GM19328 (cell line): ENCODE measurements at regions not wholly inside any gene's neighbourhood (a gene's known extent, or its start where the extent isn't known, plus 50 kb on each side); places are given as distances from the start of the nearest gene placed in this dataset.

Source experiments
- ATAC-seq: cut with Tn5 transposase; IDR thresholded peaks from one replicate; pipeline ENCODE4 v1.9.1; 2021; ENCODE audit warnings: mild to moderate bottlenecking, moderate library complexity; ENCODE audit not compliant: unreplicated experiment

DNA sequence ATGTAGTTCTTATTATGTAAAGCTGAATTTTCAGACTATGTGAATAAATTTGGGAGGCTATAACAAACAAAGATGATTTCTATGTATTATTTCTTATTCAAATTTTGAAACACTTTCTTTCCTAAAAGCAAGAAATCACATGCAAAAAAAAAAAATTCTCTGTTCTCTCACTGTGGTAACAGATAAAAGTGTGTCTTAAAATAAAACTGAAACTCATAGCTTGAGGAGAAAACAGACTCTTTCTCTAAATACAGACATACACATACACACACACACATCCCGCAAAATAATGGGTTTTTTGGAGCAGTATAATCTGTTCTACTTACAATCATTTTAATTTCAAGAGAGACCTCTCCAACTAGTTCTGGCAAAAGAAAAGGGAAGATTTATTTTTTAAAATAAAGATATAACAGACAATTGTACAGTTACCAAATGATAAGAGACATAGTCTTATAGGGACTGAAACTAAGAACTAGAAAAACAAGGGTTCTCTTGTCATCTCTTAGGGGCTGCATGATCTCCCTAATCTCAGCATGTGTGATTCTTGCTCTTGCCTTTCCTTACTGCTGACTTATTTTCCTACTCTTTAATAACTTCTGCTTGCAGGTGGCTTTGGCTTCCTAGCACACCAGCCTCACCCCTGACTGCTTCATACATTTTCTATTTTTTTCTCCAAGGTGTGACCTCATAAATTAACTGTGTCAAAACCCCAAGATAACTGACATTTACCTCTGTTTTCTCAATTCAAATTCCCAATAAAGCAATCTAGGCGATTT lies 483.5 kb upstream of the POT1 start:
- ATAC-seq = no peak

DNA sequence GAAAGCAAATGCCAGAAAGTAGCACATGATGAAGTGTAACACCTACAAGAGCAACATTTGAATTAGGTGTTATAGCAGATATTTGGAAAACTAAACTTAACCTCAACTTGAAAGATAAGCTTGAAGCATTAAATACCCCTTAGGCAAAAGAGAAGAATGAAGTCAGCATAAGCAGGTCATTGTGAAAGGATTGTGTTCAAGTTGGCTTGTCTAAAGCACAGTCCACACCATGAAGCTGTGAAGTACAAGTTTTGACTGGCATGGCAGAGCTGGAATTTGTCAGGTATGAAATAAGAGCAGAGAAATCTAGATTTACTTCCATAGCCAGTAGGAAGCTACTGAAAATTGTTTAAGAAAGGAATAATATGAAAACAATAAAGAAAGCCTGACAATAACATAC lies 480.3 kb upstream of the POT1 start:
- no peak for ATAC-seq

DNA sequence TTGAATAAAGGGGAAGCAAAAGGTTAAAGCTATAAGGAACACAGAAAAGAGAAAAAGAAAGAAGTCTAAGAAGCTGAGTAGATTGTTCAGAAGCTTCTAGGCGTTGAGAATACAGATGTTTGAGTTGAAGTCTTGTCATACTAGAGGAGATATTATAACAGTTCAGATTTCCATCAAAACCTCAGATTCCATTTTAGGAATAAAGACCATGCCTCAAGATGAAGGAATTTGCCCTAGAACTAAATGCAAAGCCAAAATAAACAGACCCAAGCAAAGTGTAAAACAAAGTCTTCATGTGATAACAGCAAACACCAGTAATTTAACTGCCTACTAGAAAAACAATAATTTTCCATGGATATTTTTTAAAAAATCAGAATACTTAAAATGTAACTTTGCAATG lies 476.5 kb upstream of the POT1 start:
- ATAC-seq = no peak

DNA sequence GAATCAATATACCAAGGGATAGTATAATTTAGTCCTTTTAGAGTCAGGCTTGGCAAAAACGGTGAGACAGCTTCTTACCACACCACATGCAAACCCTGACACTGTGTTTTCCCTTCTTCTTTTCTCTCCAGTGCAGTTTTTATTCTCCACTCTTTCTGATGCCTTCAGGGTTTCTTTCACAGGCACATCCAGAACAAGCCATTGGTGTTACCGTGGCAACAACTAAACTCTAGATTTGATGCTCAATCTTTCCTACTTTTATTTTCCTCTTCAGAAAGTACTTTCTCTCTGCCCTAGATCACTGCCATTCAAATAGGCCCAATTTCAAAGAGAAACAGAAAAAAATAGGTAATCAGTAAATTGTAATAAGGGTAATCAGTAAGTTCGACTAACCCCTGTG lies 469.8 kb upstream of the POT1 start:
- ATAC-seq = no peak

DNA sequence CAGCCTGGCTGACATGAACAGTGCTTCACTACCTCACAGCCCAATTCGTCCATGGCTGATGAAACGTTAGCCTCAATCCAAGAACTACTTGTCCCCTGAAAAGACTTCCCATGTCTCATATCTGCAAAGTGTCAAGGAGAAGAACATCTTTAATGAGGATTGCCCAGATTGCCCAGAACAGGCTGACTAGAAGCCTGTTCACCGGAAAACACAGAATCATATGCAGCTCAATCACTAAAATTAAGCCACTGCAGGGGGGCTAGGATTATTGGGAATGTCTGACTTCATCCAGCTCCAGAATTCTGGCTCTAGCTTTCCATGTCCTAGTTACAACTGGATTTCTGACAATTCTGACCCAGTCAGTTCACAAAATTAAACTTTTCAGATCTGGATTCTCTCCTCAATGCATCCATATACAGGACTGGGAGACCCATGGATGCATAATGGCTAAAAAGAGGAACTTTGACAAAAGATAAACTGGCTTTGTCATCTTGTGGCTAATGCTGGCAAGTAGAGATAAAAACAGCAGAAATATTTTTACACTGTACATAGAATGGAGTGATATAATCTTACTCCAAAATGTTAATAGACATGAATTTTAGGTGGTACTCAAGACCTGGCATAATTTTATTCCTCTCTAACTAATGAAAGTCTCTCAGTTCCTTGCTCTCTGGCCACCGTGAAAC lies 467.0 kb upstream of the POT1 start:
- ATAC-seq = no peak

DNA sequence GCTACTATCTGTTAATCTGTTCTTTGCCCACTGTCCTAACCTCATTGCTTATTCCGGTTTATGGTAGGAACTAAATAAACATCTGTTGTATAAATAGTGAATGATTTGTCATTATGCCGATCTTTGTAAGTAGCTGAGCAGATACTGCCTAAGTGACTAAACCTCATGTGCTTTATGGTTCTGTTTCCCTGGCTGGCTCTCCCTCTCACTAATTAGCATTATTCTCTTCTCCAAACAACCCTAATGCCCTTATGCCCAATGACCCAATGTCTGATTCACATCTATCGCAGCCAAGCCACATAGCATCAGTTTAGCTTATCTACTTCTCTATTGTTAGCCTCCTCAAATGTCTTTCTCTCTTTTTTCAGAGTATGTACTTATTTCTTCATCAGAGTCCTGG lies 462.3 kb upstream of the POT1 start:
- no peak for ATAC-seq

DNA sequence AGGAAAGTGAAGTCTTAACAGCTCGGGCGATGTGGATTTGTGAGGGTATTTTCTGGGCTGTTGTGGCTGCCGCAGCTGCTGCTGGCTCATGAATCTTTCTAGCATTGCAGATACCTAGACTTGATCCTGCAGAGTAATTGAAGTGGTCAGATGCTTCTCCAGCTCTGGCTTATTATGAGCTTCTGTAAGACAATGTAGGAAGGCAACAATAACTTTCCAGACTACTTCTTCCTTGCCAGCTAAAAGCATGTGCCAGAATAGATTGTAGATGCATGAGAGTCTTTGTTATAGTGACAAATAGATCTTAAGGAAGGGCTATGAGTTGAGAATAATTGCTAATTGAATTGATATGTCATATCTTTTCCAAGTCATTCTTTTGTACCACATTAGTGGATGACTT lies 461.4 kb upstream of the POT1 start:
- no peak for ATAC-seq

DNA sequence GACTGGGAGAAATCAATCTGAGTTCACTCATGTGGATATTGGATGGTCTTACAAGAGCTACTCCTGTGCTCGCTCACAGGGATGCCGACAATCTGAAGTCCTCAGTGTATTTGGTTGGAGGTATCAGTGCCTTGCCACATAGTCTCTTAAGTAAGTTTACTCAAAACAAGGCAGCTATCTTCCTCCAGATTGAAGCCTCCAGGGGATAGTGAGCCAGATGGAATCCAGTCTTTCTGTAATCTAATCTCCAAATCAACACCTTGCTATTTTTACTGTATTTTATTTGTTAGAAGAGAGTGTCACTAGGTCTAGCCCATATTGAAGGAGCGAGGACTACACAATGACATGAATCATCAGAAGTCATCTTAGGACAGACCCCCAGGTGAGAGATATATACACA lies 456.6 kb upstream of the POT1 start:
- no peak for ATAC-seq

DNA sequence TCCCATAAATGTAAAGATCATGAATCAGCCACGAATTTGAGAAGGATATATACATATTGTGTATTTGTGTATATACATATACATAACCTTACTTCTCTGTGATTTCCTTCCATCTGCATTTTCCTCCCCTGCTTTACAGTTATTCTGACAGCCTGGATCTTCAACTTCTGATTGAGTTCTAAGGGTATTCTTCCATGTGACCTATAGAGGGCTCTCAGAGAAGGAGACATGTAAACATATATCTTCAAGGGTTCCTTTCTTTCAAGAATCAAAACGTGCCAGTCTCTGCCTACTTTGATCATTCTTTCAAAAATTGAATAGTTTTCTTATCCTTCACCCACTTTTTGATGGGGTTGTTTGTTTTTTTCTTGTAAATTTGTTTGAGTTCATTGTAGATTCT lies 453.7 kb upstream of the POT1 start:
- ATAC-seq = no peak

DNA sequence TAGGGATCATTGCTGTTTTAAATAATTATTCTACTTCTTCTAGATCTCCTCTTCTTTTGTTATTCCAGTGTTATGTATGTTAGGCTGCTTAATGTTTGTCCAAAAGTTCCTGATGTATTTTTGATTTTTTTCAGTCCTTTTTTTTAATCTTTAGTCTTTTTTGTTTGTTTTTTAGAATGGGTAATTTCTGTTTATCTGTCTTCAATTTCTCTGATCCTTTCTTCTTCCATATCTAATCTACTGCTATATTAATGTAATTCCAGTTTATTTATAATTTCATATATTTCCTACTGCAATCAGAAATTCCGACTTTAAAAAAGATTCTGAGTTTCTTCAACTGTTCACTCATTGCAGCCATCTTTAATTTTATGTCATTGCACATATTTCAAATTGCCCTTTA lies 452.8 kb upstream of the POT1 start:
- ATAC-seq = no peak

DNA sequence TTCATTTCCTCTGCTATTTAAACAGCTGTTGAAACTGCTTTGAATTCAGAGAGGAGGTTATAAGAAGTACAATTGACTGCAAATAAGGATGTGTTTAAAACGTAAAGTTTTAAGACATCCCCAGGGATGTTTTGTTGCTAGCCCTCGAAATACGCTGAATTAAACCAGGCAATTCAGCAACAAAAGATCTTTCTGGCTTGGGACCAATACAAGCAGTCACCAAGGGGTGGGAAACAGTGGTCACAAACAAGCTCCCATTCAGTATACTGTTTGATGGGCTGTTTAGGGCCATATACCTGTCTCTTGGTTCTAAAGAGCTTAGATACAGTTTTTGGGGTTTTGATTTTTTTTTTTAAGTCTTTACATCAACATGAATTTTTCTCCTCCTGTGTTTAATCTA lies 446.3 kb upstream of the POT1 start:
- no peak for ATAC-seq

DNA sequence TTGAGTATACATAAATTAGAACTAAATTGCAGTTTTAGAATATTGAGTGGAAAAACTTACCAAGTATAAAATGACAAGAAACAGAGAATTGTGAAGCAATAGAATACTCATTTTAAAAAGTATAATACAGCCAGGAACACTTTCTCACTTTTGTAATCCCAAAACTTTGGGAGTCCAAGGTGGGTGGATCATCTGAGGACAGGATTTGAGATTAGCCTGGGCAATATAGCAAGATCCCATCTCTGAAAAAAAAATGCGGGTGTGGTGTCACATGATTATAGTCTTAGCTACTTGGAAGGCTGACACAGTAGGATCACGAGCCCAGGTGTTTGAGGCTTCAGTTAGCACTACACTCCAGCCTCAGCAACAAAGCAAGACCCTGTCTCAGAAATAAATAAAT lies 440.9 kb upstream of the POT1 start:
- no peak for ATAC-seq

DNA sequence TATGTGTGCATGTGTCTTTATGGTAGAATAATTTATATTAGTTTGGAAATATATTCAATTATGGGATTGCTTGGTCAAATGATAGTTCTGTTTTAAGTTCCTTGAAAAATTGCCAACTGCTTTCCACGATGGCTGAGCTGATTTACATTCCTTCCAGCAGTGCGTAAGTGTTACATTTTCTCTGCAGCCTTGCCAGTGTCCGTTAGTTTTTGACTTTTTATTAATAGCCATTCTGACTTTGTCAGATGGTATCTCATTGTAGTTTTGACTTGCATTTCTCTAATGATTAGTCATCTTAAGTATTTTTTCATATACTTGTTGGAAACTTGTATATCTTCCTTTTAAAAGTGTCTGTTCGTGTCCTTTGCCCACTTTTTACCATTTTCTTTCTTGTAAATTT lies 434.2 kb upstream of the POT1 start:
- no peak for ATAC-seq

DNA sequence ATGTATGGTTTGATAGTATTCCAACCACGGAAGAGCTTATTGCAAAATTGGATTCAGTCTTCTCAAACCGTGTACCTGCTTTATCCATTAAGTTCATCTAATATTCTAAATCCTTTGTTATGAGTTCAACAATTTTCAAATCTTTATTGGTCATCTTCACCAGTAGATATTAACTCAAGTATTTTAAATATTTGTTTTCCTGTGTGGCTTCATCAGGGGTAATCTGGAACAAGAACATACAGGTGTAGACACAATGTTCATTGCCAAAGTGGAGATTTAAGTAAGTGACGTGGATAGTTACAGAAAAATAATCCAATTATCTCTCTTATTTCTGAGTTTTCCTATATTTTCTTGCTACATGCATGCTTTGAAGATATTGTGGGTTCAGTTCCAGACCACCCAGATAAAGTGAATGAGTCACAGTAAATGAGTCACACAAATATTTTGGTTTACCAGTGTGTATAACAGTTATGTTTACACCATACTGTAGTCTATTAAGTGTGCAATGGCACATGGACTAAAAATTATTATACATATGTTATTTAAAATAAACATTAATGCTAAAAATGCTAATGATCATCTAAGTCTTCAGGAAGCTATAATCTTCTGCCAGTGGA lies 429.0 kb upstream of the POT1 start:
- ATAC-seq = no peak

DNA sequence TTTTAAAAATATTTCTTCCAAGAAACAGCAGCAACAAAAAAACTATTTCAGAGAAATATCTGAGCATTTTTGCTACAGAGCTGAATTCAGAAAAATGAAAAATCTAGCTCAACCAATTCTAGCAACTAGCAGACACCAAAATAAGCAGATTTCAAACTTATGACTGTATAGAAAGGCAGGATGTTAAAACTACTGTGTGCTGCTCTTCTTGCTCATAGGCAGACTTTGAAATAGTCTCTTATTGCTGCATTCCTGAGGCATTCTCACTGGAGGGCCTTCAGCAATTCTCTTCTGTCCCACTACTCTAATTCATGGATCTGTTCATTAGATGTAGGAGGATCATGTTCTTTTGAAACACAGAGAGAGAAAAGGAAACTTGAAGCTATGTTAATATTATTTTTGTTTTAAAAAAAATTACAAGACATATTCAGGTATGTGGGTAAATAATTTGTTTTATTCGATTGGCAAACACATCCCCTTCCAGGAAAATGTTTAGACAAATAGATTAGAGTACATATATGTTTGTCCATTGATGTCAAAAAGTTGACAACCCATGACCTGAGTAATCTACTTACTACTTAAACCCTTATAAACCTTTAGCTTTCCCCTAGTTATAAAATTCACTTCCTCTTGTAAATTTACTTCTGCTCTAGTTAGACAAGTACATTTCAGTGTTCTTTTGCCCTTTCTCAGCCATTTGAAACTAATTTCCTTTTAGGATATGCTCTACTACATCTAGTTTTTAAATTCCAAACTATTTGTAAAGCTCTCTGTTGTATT lies 428.2 kb upstream of the POT1 start:
- no peak for ATAC-seq

DNA sequence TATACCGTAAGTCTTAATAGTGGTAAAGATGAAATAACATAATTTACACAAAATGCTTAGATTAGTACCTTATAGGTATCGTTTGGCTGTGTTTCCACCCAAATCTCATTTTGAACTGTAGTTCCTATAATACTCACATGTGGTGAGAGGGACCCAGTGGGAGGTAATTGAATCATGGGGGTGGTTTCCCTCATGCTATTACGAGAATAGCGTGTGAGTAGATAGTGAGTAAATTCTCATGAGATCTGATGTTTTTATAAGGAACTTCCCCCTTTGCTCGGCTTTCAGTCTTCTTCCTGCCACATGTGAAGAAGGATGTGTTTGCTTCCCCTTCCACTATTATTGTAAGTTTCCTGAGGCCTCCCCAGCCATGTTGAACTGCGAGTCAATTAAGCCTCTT lies 426.3 kb upstream of the POT1 start:
- no peak for ATAC-seq

DNA sequence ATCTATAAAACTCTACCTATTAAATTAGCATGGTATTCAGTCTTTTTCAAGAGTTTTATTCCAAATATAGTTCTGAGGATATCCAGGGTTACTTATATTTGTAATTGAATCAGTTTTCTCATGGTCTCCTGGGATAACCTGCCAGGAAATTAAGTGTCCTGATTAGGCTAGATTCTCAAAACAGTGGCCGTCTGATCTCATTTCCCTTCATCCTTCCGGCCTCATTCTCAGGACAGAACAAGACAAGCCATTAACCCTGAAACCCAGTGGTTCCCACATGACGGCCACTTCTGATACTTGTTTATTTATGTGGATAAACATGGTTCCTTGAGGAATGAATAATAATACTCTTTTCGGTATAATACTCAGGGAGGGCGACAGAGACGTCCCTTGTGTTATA lies 417.6 kb upstream of the POT1 start:
- ATAC-seq = no peak

DNA sequence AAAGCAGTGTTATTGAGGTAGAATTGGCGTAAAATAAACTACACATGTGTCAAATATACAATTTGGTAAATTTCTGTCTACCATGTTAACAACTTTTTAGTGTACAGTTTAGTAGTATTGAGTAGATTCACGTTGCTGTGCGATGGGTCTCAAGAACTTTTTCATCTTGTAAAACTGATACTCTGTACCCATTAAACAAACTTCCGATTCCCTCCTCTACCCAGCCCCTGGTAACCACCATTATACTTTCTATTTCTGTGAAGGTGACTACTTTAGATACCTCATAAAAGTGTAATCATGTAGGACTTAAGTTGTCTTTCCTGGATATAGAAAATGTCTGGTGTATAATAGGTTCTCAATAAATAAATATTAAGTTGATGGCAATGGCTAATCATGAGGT lies 408.5 kb upstream of the POT1 start:
- ATAC-seq = no peak

DNA sequence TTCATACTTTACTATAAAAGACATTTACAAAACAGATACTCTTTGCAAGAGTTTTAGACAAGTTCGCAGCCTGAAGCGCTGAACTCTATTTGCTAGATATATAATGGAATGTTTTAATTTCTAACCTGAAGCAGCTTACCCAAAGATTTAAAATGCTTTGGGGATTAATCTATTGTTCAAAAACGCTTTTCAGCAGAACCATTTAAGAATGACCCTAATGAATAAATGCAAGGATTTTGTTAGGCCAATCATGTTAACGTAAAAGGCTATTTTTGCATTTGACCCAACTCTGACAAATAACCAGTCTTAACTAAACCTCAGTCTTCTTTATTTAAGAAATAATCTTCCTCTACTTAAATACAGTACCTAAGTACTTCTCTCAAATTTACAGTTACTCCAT lies 406.7 kb upstream of the POT1 start:
- ATAC-seq = no peak

DNA sequence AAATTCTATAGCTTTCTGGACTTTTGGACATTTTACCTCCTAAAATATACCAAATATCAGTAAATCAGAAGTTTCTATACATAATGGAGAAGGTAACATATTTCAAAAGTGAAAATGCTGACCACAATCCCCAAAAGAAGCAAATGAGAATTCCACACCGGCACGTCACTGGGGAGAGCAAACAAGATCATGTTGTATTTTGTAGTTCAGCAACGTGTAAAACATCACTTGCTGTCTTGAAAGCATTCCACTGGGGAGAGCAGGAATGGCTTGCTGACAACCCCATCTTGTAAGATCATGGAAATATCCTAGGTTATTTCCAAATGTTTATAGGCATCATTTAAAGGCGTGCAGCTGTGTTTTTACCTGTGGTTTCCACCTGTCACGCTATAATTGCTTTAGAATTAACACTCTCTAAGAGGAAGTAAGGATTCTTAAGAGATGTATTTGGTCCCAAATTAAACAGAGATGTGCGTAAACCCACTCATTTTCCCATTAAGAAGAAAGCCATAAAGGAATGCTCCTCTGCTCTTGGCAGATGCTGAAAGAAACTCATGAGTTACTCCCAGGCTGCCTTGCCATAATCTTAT lies 397.1 kb upstream of the POT1 start:
- ATAC-seq = no peak

DNA sequence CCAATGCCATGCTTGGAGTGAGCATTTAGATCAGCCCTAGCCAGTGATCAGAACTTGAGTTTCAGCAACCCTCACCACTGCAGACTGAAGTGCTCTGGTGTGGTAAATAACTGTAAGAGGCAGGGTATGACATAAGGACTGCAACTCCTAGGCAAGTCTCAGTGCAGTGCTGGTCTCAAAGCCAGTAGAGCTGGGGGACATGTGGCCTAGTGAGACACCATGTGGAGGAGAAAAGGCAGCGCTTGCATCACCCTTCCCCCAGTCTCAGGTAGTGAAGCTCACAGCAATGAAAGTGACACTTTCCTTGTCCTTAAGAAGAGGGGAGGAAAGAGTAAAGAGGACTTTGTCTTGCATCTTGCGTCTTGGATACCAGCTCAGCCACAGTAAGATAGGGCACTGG lies 386.8 kb upstream of the POT1 start:
- no peak for ATAC-seq
